Glomerular visceral epithelial cell (primary cell): ENCODE measurements at regions not wholly inside any gene's neighbourhood (a gene's known extent, or its start where the extent isn't known, plus 50 kb on each side); places are given as distances from the start of the nearest gene placed in this dataset.
A peak's percentile ranks its signal among the peaks of the same experiment; 100 is the strongest.

Experiments used
- DNase-seq: peaks from one replicate; pipeline ENCODE4 v3.0.0-alpha.2; 2016; ENCODE audit errors: extremely low spot score

- no peak for DNase-seq
Measured at GRCh38 chr3:147589016-147589415, 179.9 kb downstream of the ZIC1 start.

- no peak for DNase-seq
Measured at GRCh38 chr3:147604136-147604535, 195.0 kb downstream of the ZIC1 start.

- no peak for DNase-seq
Measured at GRCh38 chr3:147613725-147614124, 204.6 kb downstream of the ZIC1 start.

GRCh38 chr3:147614210-147614609, 205.0 kb downstream of the ZIC1 start:
- DNase-seq: no peak

- no peak for DNase-seq
Measured at GRCh38 chr3:147615035-147615434, 205.9 kb downstream of the ZIC1 start.

GRCh38 chr3:147616998-147617619, 207.9 kb downstream of the ZIC1 start:
- no peak for DNase-seq

- no peak for DNase-seq
Measured at GRCh38 chr3:147618691-147619090, 209.5 kb downstream of the ZIC1 start.

- no peak for DNase-seq
Measured at GRCh38 chr3:147619921-147620560, 210.9 kb downstream of the ZIC1 start.

GRCh38 chr3:147620906-147621305, 211.7 kb downstream of the ZIC1 start:
- DNase-seq: no peak

GRCh38 chr3:147630921-147631415, 221.8 kb downstream of the ZIC1 start:
- no peak for DNase-seq

- DNase-seq: no peak
Measured at GRCh38 chr3:147640781-147641180, 231.6 kb downstream of the ZIC1 start.

GRCh38 chr3:147645761-147646160, 236.6 kb downstream of the ZIC1 start:
- DNase-seq: no peak

- DNase-seq: no peak
Measured at GRCh38 chr3:147649475-147649874, 240.3 kb downstream of the ZIC1 start.

- no peak for DNase-seq
Measured at GRCh38 chr3:147651107-147651778, 242.1 kb downstream of the ZIC1 start.

- DNase-seq: no peak
Measured at GRCh38 chr3:147652651-147653366, 243.6 kb downstream of the ZIC1 start.

GRCh38 chr3:147653367-147653923, 244.3 kb downstream of the ZIC1 start:
- no peak for DNase-seq

- peak; percentile 55 for DNase-seq
Measured at GRCh38 chr3:147654827-147655226, 245.7 kb downstream of the ZIC1 start.

- DNase-seq: peak; percentile 70
Measured at GRCh38 chr3:147655236-147655635, 246.1 kb downstream of the ZIC1 start.

- peak; percentile 38 for DNase-seq
Measured at GRCh38 chr3:147656023-147656422, 246.9 kb downstream of the ZIC1 start.

GRCh38 chr3:147661916-147662315, 252.8 kb downstream of the ZIC1 start:
- no peak for DNase-seq

- no peak for DNase-seq
Measured at GRCh38 chr3:147662705-147663104, 253.5 kb downstream of the ZIC1 start.

GRCh38 chr3:147669077-147669476, 259.9 kb downstream of the ZIC1 start:
- DNase-seq: no peak
